A172 (cell line): ENCODE measurements at regions not wholly inside any gene's neighbourhood (a gene's known extent, or its start where the extent isn't known, plus 50 kb on each side); places are given as distances from the start of the nearest gene placed in this dataset.

Source experiments
- DNase-seq: peaks from one replicate; pipeline ENCODE4 v3.0.0-alpha.2; 2015; ENCODE audit warnings: low spot score

GRCh38 chr18:56173542-56174220 lies 464.7 kb downstream of the TXNL1 start:
- no peak for DNase-seq

GRCh38 chr18:56172527-56172926 lies 465.9 kb downstream of the TXNL1 start:
- DNase-seq, result no peak

DNA sequence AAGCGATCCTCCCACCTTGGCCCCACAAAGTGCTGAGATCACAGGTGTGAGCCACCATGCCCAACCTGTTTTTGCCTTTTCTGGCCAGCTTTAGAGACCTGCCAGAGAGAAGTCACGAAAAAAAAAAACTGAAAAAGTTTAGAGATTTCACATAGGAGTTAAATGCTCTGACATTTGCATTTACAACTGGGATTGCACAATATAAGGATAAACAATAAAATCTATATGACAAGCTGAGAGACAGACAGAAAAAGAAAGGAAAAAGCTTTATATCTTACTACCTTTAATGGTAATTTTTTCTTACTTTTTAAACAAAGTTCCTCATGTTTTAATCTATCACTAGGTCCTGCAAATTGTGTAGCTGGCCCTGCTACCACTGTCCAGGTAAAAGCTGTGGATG lies 466.5 kb downstream of the TXNL1 start:
- no peak for DNase-seq

DNA sequence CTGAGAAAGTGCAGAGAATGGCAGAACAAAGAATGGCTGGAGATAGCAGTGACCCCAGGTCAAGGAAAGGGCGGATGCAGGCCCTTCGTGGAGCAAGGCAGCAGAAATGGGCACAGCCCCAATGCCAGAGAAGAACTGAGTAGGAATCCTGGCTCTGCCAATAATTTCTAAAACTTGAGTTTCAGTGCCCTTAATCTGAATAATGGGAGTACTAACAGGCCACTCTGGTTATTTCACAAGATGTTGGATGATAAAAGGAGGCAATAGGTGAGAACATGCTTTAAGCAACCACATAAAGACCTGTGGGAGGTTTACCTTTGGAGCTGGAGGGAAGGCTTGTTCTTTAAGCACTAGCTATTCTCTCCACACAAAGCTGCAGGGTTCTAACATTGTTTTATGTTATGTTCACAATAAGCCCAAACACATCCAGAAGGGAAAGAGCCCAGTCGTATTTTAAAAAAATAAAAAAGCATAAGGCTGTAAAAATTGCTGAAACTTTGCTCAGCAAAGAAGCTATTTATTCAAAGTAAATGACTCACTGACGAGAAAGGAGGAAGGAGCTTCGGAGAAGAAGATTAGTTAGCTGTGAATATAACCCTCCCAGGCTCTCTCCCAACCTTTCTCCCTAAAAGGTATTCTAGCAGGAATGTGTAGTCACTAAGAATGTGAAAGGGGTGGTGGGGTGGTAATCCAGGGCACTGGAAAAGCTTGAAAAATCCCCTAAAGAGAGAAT lies 470.2 kb downstream of the TXNL1 start:
- DNase-seq, result peak; percentile 51

DNA sequence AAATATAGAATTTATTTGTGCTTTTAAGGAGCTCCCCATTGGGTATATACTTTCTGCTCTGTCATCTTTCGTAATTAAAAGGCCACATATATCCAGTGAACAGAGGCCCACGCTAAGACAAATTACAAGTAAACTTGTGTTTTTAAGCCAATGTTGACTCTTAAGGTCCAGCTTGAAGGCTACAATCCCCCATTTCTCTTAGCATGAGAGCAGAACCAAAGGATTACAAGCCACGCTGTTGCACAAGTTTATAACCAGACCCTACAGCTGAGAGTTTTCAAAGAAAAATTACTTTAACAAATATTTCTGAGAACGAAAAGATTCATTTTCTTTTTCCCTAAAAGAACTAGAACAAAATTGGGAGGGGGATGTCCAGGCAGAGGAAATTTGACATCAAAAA lies 471.0 kb downstream of the TXNL1 start:
- no peak for DNase-seq

- no peak for DNase-seq
These were observed 471.5 kb downstream of the TXNL1 start for GRCh38 chr18:56166914-56167313.

DNA sequence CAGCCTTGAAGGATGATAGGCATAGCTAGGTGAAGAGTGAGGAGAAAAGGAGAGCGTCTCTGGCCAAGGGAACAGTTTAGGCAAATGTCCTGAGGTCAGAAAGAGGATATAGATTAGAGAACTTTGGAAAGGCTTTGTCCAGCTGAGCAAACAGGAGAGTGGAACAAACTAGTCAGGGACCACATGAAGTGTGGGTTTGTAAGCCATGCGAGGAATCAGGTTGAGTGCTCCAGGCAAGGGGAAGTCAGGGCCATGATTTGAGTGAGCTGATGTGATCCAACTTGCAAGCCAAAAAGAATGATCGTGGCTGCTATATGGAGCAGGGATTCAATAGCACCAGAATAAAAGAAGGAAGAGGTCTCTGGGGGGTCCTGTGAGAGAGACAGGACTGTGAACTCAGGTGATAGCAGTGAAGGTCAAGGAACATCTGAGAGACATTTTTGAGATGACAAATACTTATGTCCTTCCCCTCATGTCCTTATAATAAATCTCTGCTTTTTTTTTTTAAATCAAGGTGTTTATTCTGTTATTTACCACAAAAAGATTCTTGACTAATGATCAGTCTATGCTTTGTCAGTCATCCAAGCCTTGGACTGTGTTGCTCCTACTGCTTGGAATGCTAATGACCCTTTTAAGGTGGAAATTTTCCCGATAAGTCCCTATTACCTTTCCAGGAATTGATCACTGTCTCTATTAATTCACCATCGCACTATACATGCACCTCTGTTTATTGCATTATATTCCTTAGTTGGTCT lies 472.6 kb downstream of the TXNL1 start:
- DNase-seq, result no peak

- DNase-seq, result no peak
These were observed 475.8 kb downstream of the TXNL1 start for GRCh38 chr18:56162311-56163265.

DNA sequence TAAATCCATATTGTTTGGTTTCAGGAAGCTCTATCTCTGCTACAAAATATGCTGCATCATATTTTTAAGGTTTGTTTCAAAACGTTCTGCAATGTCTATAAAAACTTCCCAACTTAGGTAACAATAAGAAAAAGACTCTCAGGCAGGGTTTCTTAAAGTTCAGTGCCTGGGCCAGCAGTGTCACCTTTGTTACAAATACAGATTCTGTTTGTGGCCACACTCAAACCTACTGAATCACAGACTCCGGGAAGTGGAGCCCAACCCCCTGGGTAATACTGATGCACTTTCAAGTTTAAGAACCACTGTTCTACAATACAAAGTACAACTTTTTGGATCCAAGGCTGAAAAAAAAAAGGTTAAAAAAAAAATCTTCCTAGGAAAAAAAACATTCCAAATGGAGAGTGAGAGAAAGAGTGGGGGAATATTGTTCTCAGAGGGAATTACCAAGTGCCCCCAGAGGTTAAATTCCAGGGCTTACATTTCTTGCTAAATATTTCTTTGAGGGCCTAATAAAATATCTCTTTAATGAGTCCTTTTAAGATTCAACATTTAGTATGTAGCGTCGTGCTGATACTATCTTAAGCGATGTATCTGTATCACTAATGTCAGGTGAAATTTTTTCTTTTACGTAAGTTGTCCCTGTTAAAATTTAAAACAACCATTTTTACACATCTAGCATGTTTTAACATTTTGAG lies 476.7 kb downstream of the TXNL1 start:
- no peak for DNase-seq

- DNase-seq, result no peak
These were observed 479.7 kb downstream of the TXNL1 start for GRCh38 chr18:56158676-56159075.

DNA sequence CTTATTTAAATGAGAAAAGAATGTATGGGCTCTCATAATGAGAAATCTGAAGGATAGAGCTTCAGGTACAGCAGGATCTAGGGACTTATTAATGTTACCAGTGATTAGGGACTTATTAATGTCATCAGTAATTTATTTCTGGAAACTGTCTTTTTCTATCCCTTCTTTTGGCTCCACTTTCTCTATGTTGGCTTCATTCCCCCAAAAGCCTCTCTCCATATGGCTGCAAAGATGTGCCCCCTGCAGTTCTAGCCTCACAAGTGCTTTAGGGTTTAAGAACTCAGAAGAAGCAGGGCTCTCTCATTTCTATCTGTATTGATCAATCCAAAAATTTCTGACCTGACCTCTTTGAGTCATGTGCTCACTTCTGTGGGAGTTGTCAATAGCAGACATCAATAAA lies 480.9 kb downstream of the TXNL1 start:
- no peak for DNase-seq

GRCh38 chr18:56152551-56153310 lies 485.7 kb downstream of the TXNL1 start:
- DNase-seq, result no peak

DNA sequence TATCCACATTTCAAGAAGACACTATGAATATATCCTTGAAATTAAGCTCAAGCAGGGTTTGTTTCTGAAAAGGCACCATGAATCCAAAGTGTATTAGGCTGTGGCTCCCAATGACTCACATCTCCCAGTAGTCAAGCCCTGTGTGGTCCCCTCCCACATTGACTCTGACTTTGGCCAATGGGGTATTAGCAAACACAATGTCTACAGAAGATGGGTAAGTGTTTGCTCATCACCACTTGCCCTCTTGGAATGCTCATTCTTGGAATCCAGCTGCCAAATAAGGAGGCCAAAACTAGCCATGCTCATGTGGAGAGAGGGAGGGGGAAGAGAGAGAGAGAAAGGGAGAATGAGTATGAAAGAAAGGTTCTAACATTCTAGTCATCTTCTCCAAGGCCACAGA lies 490.0 kb downstream of the TXNL1 start:
- DNase-seq, result peak; percentile 50

- no peak for DNase-seq
These were observed 491.8 kb downstream of the TXNL1 start for GRCh38 chr18:56146565-56146964.

GRCh38 chr18:56142001-56142400 lies 496.4 kb downstream of the TXNL1 start:
- no peak for DNase-seq

GRCh38 chr18:56139792-56140254 lies 498.6 kb downstream of the TXNL1 start:
- no peak for DNase-seq

DNA sequence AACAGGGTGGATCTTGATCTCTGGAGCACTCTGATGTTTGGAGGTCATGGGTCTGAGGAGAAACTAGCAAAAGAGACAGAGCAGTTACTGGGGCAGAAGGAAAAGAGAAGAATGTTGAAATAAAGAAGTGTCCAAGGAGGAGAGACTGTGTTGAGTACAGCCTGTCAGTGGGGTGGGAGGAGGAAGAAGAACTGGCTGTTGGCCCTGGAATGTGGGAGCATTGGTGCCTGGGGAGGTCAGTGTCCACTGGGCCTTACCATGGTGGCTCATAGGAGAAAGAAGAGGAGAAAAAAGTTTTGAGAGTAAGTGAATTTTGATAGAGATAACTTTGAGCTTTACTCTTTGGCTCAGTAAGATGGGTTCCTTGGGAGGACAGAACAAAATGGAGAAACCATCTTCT lies 499.0 kb downstream of the TXNL1 start:
- DNase-seq, result no peak

- no peak for DNase-seq
These were observed 502.3 kb downstream of the TXNL1 start for GRCh38 chr18:56136105-56136504.

- DNase-seq, result no peak
These were observed 507.9 kb downstream of the TXNL1 start for GRCh38 chr18:56130481-56130880.

DNA sequence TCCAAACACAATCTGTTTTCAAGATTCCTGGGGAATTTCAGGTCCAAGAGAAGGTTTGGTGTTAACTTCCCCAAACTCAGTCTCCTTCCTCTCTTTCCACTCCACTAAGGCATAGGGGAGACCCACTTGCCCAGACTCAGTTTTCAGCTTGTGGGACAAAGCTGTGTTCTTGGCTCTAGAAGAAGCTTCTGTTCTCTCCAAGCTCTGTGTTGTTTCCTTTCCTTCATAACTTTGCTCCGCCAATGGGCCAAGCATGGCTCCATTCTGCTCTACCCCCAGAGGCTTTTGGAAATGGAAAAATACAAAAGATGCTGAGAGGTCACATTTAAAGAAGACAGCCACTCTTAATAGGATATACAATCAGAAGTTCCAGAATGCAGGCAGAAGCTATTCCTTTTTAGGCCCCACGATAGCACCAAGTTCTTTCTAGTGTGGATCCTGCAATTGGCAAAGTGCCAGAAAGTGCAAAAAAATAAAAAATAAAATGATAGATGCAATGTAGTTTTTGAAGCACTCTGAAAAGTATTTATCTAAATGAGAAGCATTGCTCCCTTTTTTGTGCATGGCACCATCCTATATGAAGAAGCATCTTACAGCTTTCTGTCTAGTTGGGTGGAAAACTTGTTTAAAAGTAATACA lies 510.1 kb downstream of the TXNL1 start:
- DNase-seq, result no peak
